SK-N-SH (cell line): ENCODE measurements at regions not wholly inside any gene's neighbourhood (a gene's known extent, or its start where the extent isn't known, plus 50 kb on each side); places are given as distances from the start of the nearest gene placed in this dataset.

ENCODE experiments used
- CTCF ChIA-PET: fragments of 300-600, 350-600 bp; formaldehyde crosslinking; extraction: SDS; loops from one replicate; lab custom pipeline; 2021; lab: Yijun Ruan, JAX
- POLR2A ChIA-PET: fragments of 350-600 bp; sonication (Branson Sonifier 250); formaldehyde crosslinking; extraction: SDS; loops from one replicate; lab custom pipeline; 2020; ENCODE audit warnings: antibody characterized with exemption, inconsistent platforms; lab: Yijun Ruan, JAX
- DNase-seq: peaks from one replicate; pipeline ENCODE4 v3.0.0; 2012
- H2AFZ ChIP-seq: fragments of 200-600 bp; sonication (generic); 2 replicates; pipeline ENCODE4 v1.8.1; 2016; ENCODE audit warnings: antibody characterized with exemption, mild to moderate bottlenecking, low read depth
- H3F3A ChIP-seq: fragments of 200-600 bp; sonication (generic); replicated peaks from 2 replicates; pipeline ENCODE3; 2016; ENCODE audit warnings: antibody characterized with exemption, mild to moderate bottlenecking; ENCODE audit not compliant: insufficient read depth
- H3K27ac ChIP-seq, 2 experiments: fragments of 200-500 bp in 1 of 2; fragments of 200-600 bp in 1 of 2; sonication (Bioruptor generic) in 1 of 2; sonication (generic), shearing (Covaris generic) in 1 of 2; 2 replicates each; pipeline versions ENCODE4 v1.5.1 to v1.6.1; 2014 to 2016; ENCODE audit warnings: low read depth in 2 of 2, inconsistent platforms in 1 of 2, low read length in 1 of 2, mild to moderate bottlenecking in 1 of 2, mixed read lengths in 1 of 2
- H3K27me3 ChIP-seq: fragments of 200-600 bp; sonication (generic), shearing (Covaris generic); 2 replicates; pipeline ENCODE4 v1.6.1; 2016; ENCODE audit warnings: mixed run types; ENCODE audit not compliant: insufficient read depth
- H3K36me3 ChIP-seq, 2 experiments: fragments of 200-500 bp in 1 of 2; fragments of 200-600 bp in 1 of 2; sonication (Bioruptor generic) in 1 of 2; sonication (generic) in 1 of 2; replicated peaks in 1 of 2; 2 replicates each; pipeline versions ENCODE3 to v1.5.1; 2014 to 2016; ENCODE audit warnings: low read length in 1 of 2, mild to moderate bottlenecking in 1 of 2; ENCODE audit not compliant: insufficient read depth in 2 of 2, control insufficient read depth in 1 of 2
- H3K4me1 ChIP-seq, 2 experiments: fragments of 200-500 bp in 1 of 2; fragments of 200-600 bp in 1 of 2; sonication (Bioruptor generic) in 1 of 2; sonication (generic), shearing (Covaris generic) in 1 of 2; 2 replicates each; pipeline versions ENCODE4 v1.5.1 to v1.6.1; 2014 to 2016; ENCODE audit warnings: low read depth in 1 of 2, low read length in 1 of 2, mixed run types in 1 of 2; ENCODE audit not compliant: insufficient read depth in 2 of 2, control insufficient read depth in 1 of 2
- H3K4me2 ChIP-seq: fragments of 200-600 bp; sonication (generic), shearing (Covaris generic); 2 replicates; pipeline ENCODE4 v1.6.1; 2017; ENCODE audit warnings: mixed run types
- H3K4me3 ChIP-seq, 2 experiments: fragments of 200-500 bp in 1 of 2; fragments of 200-600 bp in 1 of 2; sonication (Bioruptor generic) in 1 of 2; sonication (generic), shearing (Covaris generic) in 1 of 2; 2 replicates each; pipeline versions ENCODE4 v1.5.1 to v1.8.1; 2014 to 2016; ENCODE audit warnings: low read depth in 2 of 2, inconsistent platforms in 1 of 2, low read length in 1 of 2, mild to moderate bottlenecking in 1 of 2, mixed read lengths in 1 of 2, moderate library complexity in 1 of 2
- H3K79me2 ChIP-seq: fragments of 200-600 bp; sonication (generic); 2 replicates; pipeline ENCODE4 v1.8.1; 2017; ENCODE audit warnings: mild to moderate bottlenecking; ENCODE audit not compliant: insufficient read depth
- H3K9ac ChIP-seq: fragments of 200-600 bp; sonication (generic); 2 replicates; pipeline ENCODE4 v1.6.1; 2017; ENCODE audit warnings: mixed run types
- H3K9me2 ChIP-seq: fragments of 200-600 bp; sonication (generic); 2 replicates; pipeline ENCODE4 v1.6.1; 2017; ENCODE audit warnings: mixed run types
- H3K9me3 ChIP-seq: fragments of 200-600 bp; sonication (generic); 2 replicates; pipeline ENCODE4 v1.6.1; 2017; ENCODE audit warnings: mixed run types, mild to moderate bottlenecking, moderate library complexity
- H4K20me1 ChIP-seq: fragments of 200-600 bp; sonication (generic); 2 replicates; pipeline ENCODE4 v1.6.1; 2017; ENCODE audit warnings: mild to moderate bottlenecking, mixed run types; ENCODE audit not compliant: insufficient read depth
- CTCF ChIP-seq: fragments of 200-600 bp; sonication (generic); IDR thresholded peaks from 2 replicates; pipeline ENCODE4 v1.6.1; 2017; ENCODE audit warnings: antibody characterized with exemption, mild to moderate bottlenecking, moderate library complexity
- ELF1 ChIP-seq: IDR thresholded peaks from 2 replicates; pipeline ENCODE4 v1.4.0; 2012
- EP300 ChIP-seq, 2 experiments: IDR thresholded peaks; 2 replicates each; pipeline versions ENCODE4 v1.4.0 to v1.6.1; 2012; ENCODE audit warnings: borderline replicate concordance in 1 of 2, low read depth in 1 of 2, low read length in 1 of 2
- GABPA ChIP-seq: IDR thresholded peaks from 2 replicates; pipeline ENCODE4 v1.4.0; 2012; ENCODE audit warnings: low read depth, mild to moderate bottlenecking
- PBX3 ChIP-seq: IDR thresholded peaks from 2 replicates; pipeline ENCODE4; 2012
- POLR2AphosphoS5 ChIP-seq: IDR thresholded peaks from 2 replicates; pipeline ENCODE4 v1.6.1; 2012; ENCODE audit warnings: low read depth, low read length
- RAD21 ChIP-seq: IDR thresholded peaks from 2 replicates; pipeline ENCODE4 v1.6.1; 2012; ENCODE audit warnings: mild to moderate bottlenecking, low read length
- RCOR1 ChIP-seq: fragments of 150-350 bp; IDR thresholded peaks from 2 replicates; pipeline ENCODE4 v1.6.1; 2017; ENCODE audit warnings: antibody characterized with exemption, low read length
- RXRA ChIP-seq: IDR thresholded peaks from 2 replicates; pipeline ENCODE4 v1.4.0; 2012; ENCODE audit warnings: low read depth, mild to moderate bottlenecking, borderline replicate concordance
- TCF12 ChIP-seq: IDR thresholded peaks from 2 replicates; pipeline ENCODE4 v1.4.0; 2012
- TEAD4 ChIP-seq: IDR thresholded peaks from 2 replicates; pipeline ENCODE4 v1.4.0; 2012; ENCODE audit warnings: mild to moderate bottlenecking, borderline replicate concordance; ENCODE audit not compliant: insufficient read depth
- USF2 ChIP-seq: fragments of 150-350 bp; IDR thresholded peaks from 2 replicates; pipeline ENCODE4 v1.6.1; 2017; ENCODE audit warnings: antibody characterized with exemption, low read length, low read depth, borderline replicate concordance
- WGBS: methylation state at CpG from one replicate; pipeline ENCODE4 v1.1.6; 2017; ENCODE audit warnings: low lambda C conversion rate; 5-methylcytosine and 5-hydroxymethylcytosine counted together

GRCh38 chr16:66293207-66293735 is 73.2 kb upstream of the CDH5 start:
- Histone ChIP-seq H3K79me2 (no peaks in the 10 kb centered on the region), H3K4me2 (no peak overlapping the region), H3K27me3 (peaks cover 18% of the 10 kb centered on the region; the same call in 1 of the 2 replicates), H3F3A (no peaks in the 10 kb centered on the region), H3K4me3 (no peak overlapping the region), H3K4me1 (no peaks in the 10 kb centered on the region), H2AFZ (no peak overlapping the region), H3K36me3 (no peaks in the 10 kb centered on the region), H3K9ac (no peak overlapping the region), H3K9me3 (no peaks in the 10 kb centered on the region), H3K27ac (no peak overlapping the region), H4K20me1 (no peaks in the 10 kb centered on the region), H3K9me2 (no peaks in the 10 kb centered on the region)
- CTCF ChIA-PET = interaction anchor here (0.7 kb wide), 1 partner anchor 315 kb away, joined by 3 read pairs; no protein-coding TSS in a partner anchor
- TF ChIP-seq RXRA = no peak
- no peak for DNase-seq
- POLR2A ChIA-PET = no interaction called here
- WGBS = 41% methylated on average over 3 of the region's 5 CpGs

- no peak overlapping the region for H3K9ac ChIP-seq
- no peaks in the 10 kb centered on the region for H3F3A ChIP-seq
- peaks cover 18% of the 10 kb centered on the region; the same call in 1 of the 2 replicates for H3K27me3 ChIP-seq
- no peak overlapping the region for H3K4me2 ChIP-seq
- no peaks in the 10 kb centered on the region for H4K20me1 ChIP-seq
- no peak overlapping the region for H2AFZ ChIP-seq
- no peaks in the 10 kb centered on the region for H3K79me2 ChIP-seq
- H3K4me1 ChIP-seq = no peaks in the 10 kb centered on the region
- ChIA-PET CTCF (interaction anchor here (0.5 to 1.5 kb wide), 4 partner anchors 26 to 316 kb away, joined by 3 to 4 read pairs (median 3); no protein-coding TSS in a partner anchor), POLR2A (no interaction called here)
- H3K27ac ChIP-seq = no peak overlapping the region
- no peaks in the 10 kb centered on the region for H3K9me3 ChIP-seq
- H3K36me3 ChIP-seq = no peaks in the 10 kb centered on the region
- TF ChIP-seq TCF12 (no peak), PBX3 (no peak), CTCF (no peak), EP300 (IDR thresholded peaks at IDR 0.05; ENCODE audit: borderline replicate concordance in 1 of 2, low read depth in 1 of 2, low read length in 1 of 2) (no peak), USF2 (no peak), TEAD4 (no peak), POLR2AphosphoS5 (no peak), ELF1 (no peak), GABPA (no peak), RCOR1 (no peak), RAD21 (no peak)
- no peak overlapping the region for H3K4me3 ChIP-seq
- DNase-seq = no peak
- 71% methylated on average over 15 of the region's 15 CpGs for WGBS
- no peaks in the 10 kb centered on the region for H3K9me2 ChIP-seq
Measured at GRCh38 chr16:66292241-66292935, 74.1 kb upstream of the CDH5 start.
